Smooth muscle cell of the brain vasculature (primary cell): ENCODE measurements at regions not wholly inside any gene's neighbourhood (a gene's known extent, or its start where the extent isn't known, plus 50 kb on each side); places are given as distances from the start of the nearest gene placed in this dataset.
"Not testable (repeated sequence)": the region's sequence is repeated elsewhere in the genome, so short reads cannot be mapped to it uniquely, and the experiment has no call there.

ENCODE experiments used
- DNase-seq: peaks from one replicate; pipeline ENCODE4 v3.0.0-alpha.2; 2012; ENCODE audit warnings: low read depth, low spot score

DNA sequence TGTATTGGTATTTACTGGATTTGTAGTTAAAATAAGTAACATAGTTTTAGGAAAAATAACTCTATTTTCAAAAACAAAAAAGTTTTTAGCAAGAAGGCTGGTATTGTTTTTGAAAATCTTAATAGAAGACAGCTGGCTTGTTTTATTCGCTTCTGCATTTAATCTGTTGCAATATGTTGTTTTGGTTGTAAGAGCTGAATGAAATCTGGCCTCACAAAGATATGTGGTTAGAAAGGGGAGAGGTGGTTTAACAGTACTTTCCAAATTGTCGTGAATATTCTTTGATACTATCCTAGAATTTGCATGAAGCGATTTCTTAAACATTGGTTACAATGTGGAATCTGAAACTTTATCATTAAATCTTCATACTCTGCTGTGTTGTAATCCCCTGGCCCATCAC lies 355.9 kb upstream of the FZD8 start:
- no peak for DNase-seq

DNA sequence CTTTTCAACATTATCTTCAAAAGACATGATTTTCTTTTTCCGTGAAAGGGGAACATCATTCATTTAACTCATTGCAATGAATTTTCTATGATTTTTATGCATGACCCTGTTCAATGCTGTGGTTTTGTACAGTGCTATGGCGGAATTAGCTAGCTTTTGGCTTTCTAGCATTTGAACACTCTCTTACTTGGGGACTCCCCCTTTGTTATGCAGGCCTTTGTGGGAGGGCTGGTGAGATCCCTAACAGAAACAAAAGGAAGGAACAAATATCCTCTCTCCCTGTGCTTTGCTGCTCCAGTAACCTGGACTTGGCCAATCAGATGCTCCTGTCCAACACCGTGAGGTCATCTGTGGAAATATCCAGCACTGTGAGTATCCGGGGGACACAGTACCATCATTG lies 353.4 kb upstream of the FZD8 start:
- DNase-seq: no peak

- no peak for DNase-seq
Observed at GRCh38 chr10:35993591-35994515, 351.8 kb upstream of the FZD8 start.

DNA sequence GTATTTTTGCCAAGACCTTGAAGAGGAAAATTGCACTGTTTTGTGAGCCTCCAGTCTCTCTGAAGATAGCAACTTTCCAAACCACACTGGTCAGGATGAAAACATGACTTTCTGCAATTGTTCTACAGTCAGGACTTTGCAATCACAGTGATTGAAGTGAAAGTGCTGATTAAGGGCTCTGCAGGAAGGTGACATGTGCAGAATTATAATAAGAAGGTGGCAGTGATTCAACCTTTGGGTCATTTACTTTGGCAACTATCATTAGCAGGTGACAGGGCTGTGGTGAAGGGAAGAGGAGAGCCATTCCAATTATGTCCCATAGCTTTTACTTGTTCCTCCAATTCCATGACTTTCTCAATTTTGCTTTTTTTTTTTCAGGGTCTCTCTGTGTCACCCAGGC lies 350.0 kb upstream of the FZD8 start:
- no peak for DNase-seq

GRCh38 chr10:35986756-35987502 lies 344.8 kb upstream of the FZD8 start:
- DNase-seq: no peak

DNA sequence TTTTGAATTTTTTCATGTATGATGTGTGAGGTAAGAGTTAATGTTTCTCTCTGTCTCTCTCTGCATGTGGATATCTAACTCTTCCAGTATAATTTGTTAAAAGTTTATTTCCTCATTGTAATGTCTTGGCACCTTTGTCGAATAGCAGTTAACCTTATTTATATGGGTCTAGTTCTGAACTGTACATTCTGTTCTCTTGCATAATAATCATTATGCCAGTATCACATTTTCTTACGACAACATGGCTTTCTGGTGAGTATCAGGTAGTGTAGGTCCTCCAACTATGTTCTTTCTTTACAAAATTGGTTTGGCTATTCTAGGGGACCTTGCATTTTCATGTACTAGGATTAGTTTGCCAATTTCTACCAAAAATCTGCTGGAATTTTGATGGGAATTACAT lies 337.0 kb upstream of the FZD8 start:
- DNase-seq: no peak

- DNase-seq: not testable (repeated sequence)
Observed at GRCh38 chr10:35973912-35974591, 332.0 kb upstream of the FZD8 start.

- DNase-seq: no peak
Observed at GRCh38 chr10:35972275-35972674, 330.2 kb upstream of the FZD8 start.

DNA sequence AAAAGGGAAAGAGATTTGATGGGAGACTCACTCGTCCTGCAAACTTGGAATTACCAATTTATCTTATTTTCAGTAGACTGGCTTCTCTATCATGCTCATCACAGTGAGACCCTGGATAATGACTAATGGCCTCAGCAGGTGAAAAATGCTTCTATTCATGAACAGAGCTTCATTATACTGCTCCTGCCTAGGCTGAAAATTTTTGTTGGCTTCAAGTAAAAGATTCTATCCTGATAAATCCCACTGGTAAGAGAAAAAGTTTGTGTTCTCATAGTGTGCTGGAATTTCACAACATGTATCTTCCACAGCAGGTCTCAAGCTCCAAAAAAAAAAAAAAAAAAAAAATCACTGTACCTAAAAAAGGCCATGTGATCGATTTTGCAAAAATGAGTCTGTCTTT lies 329.3 kb upstream of the FZD8 start:
- no peak for DNase-seq

- no peak for DNase-seq
Observed at GRCh38 chr10:35963685-35964084, 321.6 kb upstream of the FZD8 start.

- DNase-seq: no peak
Observed at GRCh38 chr10:35961501-35961900, 319.4 kb upstream of the FZD8 start.

DNA sequence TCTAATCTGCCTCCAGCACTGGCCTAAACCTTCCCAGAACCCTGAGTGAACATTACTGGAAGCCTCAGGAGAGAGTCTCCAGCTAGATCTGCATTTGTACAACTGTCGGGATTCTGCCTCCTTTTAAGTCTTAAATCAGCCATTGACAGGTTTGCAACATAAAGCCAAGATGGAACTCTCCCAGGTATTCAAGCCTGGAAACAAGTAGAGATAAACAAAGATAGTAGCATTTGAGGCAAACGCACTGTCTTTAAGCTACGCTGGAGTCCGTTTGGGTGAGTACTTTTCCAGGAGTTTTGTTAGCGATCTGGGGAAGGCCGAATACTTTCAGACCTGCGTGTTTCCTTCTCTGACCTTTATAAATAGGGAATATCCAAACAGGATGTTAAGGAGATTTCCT lies 317.2 kb upstream of the FZD8 start:
- DNase-seq: no peak

DNA sequence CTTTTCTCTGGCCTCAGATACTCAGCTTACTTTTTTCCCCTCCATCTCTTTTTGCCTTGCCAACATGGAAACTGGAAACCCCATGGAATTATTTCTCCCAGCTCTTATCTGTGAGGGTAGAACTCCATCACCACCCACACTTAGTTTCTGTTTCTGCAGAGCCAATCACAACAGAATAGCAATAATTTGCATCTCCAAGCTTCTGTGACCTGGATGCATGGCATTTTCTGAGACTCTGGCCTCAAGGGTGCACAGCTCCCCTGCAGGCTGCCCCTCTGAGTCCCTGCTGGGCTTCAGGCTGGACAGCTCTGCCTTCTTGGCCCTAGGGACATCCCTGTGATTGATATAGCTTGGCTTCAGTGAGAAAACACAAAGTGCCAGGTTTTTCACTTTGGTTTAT lies 316.5 kb upstream of the FZD8 start:
- DNase-seq: not testable (repeated sequence)

- no peak for DNase-seq
Observed at GRCh38 chr10:35950701-35951100, 308.6 kb upstream of the FZD8 start.

DNA sequence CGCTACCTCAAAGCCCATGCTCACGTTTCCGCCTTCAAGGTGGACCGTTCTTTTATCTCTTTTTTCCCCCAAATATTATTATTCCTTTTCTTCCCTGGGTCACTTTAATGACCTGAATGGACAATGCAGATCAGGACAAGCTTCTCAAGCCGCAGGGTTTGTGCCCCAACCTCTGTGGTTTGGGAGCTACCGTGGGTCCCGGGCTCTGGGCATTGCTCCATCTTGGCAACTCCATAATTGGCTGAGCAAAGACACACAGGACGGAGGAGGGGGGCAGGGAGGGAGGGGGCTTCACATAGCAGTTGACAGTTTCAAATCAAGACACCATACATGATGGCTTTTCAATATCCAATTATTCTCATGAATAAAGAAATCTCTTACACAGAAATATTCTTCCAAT lies 308.1 kb upstream of the FZD8 start:
- no peak for DNase-seq

GRCh38 chr10:35949811-35950211 lies 307.7 kb upstream of the FZD8 start:
- no peak for DNase-seq

DNA sequence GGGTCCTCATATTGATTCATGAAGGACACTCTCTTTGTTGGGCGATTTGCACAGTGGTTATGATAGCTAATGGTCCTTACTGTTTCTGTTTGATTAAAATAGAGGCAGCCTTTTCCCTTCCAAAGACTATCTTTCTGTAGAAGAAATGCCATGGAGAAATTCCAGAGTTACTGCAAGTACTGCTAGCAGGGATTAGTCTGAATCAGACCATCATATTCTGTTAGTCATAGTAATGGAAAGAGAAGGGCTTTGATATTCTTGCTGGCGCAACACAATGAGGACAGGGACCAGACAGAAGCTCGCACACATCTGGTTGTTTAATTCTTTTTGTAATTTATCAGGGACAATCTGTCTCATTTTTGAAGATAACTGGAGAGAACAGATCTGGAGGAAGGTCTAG lies 304.5 kb upstream of the FZD8 start:
- DNase-seq: no peak

DNA sequence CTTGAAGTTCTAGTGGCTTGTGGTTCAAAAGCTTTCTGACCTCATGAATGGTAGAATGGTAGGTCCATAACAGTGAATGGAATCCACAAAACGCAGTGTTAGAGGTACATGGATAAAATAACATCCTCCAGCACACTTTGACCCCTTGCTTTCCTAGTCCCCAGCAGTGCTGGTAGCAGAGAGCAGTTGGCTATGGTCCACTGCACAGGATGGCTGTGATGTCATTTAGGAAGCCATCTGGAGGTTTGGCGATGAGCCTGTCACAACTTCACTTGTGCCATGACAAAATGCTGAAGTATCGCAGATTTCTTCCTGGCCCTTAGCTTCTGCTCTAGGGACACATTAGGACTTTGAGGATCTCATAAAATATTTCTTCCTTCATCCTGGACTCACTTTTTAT lies 300.0 kb upstream of the FZD8 start:
- DNase-seq: no peak

DNA sequence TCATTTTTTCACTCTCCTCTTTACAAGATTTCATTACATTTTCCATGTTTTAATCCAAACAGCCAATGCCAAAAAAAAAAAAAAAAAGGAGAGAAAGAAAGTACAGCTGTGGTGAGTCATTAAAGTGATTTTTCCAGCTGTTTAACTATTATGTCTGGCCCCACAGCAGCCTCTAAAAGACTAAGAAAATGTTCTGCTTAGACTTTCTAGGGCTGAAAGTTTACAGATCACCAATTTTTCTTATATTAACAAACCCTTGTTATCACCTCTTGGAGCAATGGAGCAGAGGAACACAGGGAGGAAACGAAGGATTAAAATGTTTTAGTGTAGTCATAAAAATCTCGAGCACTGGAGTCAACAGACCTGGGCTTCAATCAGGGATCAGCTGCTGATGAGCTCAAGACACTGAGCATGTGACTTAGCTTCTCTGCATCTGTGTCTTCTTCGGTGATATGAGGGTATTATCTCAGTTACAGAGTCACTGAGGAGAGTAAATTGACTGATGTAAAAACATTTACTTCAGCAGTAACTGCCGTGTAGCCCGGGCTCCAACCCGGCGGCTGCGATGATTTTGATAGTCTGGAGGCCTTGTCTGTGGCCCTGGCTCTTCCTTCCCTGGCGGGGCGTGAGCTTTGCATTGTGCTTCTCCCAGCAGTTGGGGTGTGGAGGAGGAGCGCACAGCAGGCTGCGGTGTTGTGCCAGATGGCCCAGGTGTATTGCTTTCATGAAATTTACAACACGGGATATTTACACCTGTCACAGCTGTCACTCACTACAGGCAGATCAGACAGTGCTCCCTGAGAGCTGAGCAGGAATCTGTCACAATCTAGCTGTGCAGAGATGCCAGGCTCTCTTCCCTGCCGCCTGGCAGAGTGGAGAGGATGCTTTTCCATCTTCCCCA lies 298.3 kb upstream of the FZD8 start:
- DNase-seq: no peak

DNA sequence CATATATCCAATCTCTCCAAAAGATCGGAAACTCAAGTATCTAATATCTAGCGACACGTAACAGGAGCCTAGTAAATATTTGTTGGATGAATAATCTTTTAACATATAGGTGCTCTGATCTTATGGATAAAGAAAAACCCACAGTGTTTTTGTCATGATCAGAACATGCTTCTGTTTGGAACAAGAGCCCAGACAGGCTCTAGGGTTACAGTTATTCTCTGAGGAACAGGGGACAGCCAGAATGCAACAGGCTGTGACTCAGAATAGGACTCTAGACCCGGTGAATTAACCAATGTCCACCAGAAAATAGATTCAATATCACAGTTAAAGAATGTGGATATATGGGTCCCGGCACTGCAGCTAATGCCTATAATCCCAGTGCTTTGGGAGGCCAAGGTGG lies 296.1 kb upstream of the FZD8 start:
- no peak for DNase-seq

- no peak for DNase-seq
Observed at GRCh38 chr10:35937546-35937945, 295.4 kb upstream of the FZD8 start.

- DNase-seq: no peak
Observed at GRCh38 chr10:35934642-35934995, 292.5 kb upstream of the FZD8 start.
